ENCODE measurements at regions not wholly inside any gene's neighbourhood (a gene's known extent, or its start where the extent isn't known, plus 50 kb on each side); places are given as distances from the start of the nearest gene placed in this dataset.
"Not testable (repeated sequence)": the region's sequence is repeated elsewhere in the genome, so short reads cannot be mapped to it uniquely, and the experiment has no call there.

DNA sequence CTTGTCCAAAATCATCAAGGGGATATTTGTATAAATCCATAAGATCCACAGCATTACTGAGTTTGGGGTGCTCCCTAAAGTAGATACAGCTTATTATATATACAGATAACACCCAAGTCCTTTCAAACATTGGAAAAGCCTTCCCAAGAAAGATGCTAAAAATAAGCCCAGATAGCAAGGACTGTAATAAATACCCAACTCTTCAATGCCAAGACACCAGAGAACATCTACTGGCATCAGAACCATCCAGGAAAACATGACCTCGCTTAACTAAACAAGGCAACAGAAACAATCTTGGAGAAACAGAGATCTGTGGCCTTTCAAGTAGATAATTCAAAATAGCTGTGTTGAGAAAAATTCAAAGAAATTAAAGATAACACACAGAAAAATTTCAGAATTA lies 761.4 kb downstream of the GRIK2 start:
- intact Hi-C loops (cut with micrococcal nuclease) = no loop called here

DNA sequence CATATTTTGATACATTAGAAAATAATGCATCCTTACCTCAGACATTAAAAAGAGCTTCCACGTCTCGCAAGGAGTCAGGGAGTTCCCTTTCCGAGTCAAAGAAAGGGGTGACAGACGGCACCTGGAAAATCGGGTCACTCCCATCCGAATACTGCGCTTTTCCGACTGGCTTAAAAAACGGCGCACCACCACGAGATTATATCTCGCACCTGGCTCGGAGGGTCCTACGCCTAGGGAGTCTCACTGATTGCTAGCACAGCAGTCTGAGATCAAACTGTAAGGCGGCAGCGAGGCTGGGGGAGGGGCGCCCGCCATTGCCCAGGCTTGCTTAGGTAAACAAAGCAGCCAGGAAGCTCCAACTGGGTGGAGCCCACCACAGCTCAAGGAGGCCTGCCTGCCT lies 776.3 kb downstream of the GRIK2 start:
- intact Hi-C loops (cut with micrococcal nuclease) = not testable (repeated sequence)
- 99% methylated on average over 8 of the region's 18 CpGs for WGBS (ENCODE audit: insufficient coverage)

More for the DNA sequence above, 761.4 kb downstream of the GRIK2 start:
- TF ChIP-seq, protein P1, sequence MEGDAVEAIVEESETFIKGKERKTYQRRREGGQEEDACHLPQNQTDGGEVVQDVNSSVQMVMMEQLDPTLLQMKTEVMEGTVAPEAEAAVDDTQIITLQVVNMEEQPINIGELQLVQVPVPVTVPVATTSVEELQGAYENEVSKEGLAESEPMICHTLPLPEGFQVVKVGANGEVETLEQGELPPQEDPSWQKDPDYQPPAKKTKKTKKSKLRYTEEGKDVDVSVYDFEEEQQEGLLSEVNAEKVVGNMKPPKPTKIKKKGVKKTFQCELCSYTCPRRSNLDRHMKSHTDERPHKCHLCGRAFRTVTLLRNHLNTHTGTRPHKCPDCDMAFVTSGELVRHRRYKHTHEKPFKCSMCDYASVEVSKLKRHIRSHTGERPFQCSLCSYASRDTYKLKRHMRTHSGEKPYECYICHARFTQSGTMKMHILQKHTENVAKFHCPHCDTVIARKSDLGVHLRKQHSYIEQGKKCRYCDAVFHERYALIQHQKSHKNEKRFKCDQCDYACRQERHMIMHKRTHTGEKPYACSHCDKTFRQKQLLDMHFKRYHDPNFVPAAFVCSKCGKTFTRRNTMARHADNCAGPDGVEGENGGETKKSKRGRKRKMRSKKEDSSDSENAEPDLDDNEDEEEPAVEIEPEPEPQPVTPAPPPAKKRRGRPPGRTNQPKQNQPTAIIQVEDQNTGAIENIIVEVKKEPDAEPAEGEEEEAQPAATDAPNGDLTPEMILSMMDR (IDR thresholded peaks at IDR 0.05) = no peak
- H3K79me2 ChIP-seq (ENCODE audit: control insufficient read depth, insufficient read depth, low read length) = no peaks in the 10 kb centered on the region
- no peak overlapping the region for H3K27ac Mint-ChIP-seq
- H3K9ac ChIP-seq (ENCODE audit: low read length) = no peak overlapping the region
- no peak overlapping the region for H2AFZ ChIP-seq (ENCODE audit: insufficient read depth, low read depth, low read length, poor library complexity, severe bottlenecking)
- no peaks in the 10 kb centered on the region for H3K36me3 ChIP-seq (replicated peaks in 1 of 2; ENCODE audit: control extremely low read depth in 1 of 2, control insufficient read depth in 1 of 2, extremely low read depth in 1 of 2, insufficient read depth in 2 of 2, low read length in 1 of 2)
- H3K4me3 Mint-ChIP-seq = no peak overlapping the region
- H3K4me1 Mint-ChIP-seq = no peaks in the 10 kb centered on the region
- DNase-seq (no peak), ATAC-seq (ENCODE audit: low read depth) (no peak)
- H3K9me3 ChIP-seq (ENCODE audit: control extremely low read depth in 1 of 3, control insufficient read depth in 2 of 3, insufficient read depth in 1 of 3, low read length in 2 of 3) = peaks cover 0 to 6% (median 0%) of the 10 kb centered on the region in 3 donors
- H4K20me1 ChIP-seq (ENCODE audit: control insufficient read depth, insufficient read depth, low read length, poor library complexity, severe bottlenecking) = no peaks in the 10 kb centered on the region
- no peaks in the 10 kb centered on the region for H3K9me3 Mint-ChIP-seq (ENCODE audit: insufficient read depth)
- H3K4me1 ChIP-seq (ENCODE audit: control insufficient read depth in 2 of 2, insufficient read depth in 2 of 2, low read length in 2 of 2) = no peaks in the 10 kb centered on the region
- H3K27me3 ChIP-seq (replicated peaks in 1 of 4; ENCODE audit: control extremely low read depth in 1 of 4, control insufficient read depth in 3 of 4, insufficient read depth in 4 of 4, low read length in 3 of 4) = no peaks in the 10 kb centered on the region
- H3K27me3 Mint-ChIP-seq = no peaks in the 10 kb centered on the region
- ChIA-PET POLR2A (no interaction called here), CTCF (no interaction called here)
- no peak overlapping the region for H3K4me2 ChIP-seq (replicated peaks; ENCODE audit: low read depth, low read length, poor library complexity, severe bottlenecking)
- H3K27ac ChIP-seq (ENCODE audit: low read length in 2 of 2) = no peak overlapping the region
- no CpG with 5 or more reads among the region's 1 CpG for WGBS (ENCODE audit: insufficient coverage)
- no peak overlapping the region for H3K4me3 ChIP-seq (ENCODE audit: control extremely low read depth in 1 of 5, extremely low read depth in 1 of 5, insufficient read depth in 1 of 5, low read depth in 2 of 5, low read length in 4 of 5)

More for the DNA sequence above, 776.3 kb downstream of the GRIK2 start:
- H3K27me3 ChIP-seq (replicated peaks in 1 of 4; ENCODE audit: control extremely low read depth in 1 of 4, control insufficient read depth in 3 of 4, insufficient read depth in 4 of 4, low read length in 3 of 4); H3K27ac ChIP-seq (ENCODE audit: low read length in 2 of 2); H4K20me1 ChIP-seq (ENCODE audit: control insufficient read depth, insufficient read depth, low read length, poor library complexity, severe bottlenecking); DNase-seq; H3K36me3 ChIP-seq (replicated peaks in 1 of 2; ENCODE audit: control extremely low read depth in 1 of 2, control insufficient read depth in 1 of 2, extremely low read depth in 1 of 2, insufficient read depth in 2 of 2, low read length in 1 of 2); H3K27ac Mint-ChIP-seq; H2AFZ ChIP-seq (ENCODE audit: insufficient read depth, low read depth, low read length, poor library complexity, severe bottlenecking); H3K4me3 Mint-ChIP-seq; H3K4me3 ChIP-seq (ENCODE audit: control extremely low read depth in 1 of 5, extremely low read depth in 1 of 5, insufficient read depth in 1 of 5, low read depth in 2 of 5, low read length in 4 of 5); H3K9me3 ChIP-seq (ENCODE audit: control extremely low read depth in 1 of 3, control insufficient read depth in 2 of 3, insufficient read depth in 1 of 3, low read length in 2 of 3); H3K9me3 Mint-ChIP-seq (ENCODE audit: insufficient read depth); ATAC-seq (ENCODE audit: low read depth); POLR2A ChIA-PET; H3K9ac ChIP-seq (ENCODE audit: low read length); H3K27me3 Mint-ChIP-seq; H3K4me2 ChIP-seq (replicated peaks; ENCODE audit: low read depth, low read length, poor library complexity, severe bottlenecking); H3K4me1 Mint-ChIP-seq; H3K79me2 ChIP-seq (ENCODE audit: control insufficient read depth, insufficient read depth, low read length); H3K4me1 ChIP-seq (ENCODE audit: control insufficient read depth in 2 of 2, insufficient read depth in 2 of 2, low read length in 2 of 2); CTCF ChIA-PET: not testable (repeated sequence)

All from B cell (primary cell).